ENCODE measurements at regions not wholly inside any gene's neighbourhood (a gene's known extent, or its start where the extent isn't known, plus 50 kb on each side); places are given as distances from the start of the nearest gene placed in this dataset.
"Not testable (repeated sequence)": the region's sequence is repeated elsewhere in the genome, so short reads cannot be mapped to it uniquely, and the experiment has no call there.

DNA sequence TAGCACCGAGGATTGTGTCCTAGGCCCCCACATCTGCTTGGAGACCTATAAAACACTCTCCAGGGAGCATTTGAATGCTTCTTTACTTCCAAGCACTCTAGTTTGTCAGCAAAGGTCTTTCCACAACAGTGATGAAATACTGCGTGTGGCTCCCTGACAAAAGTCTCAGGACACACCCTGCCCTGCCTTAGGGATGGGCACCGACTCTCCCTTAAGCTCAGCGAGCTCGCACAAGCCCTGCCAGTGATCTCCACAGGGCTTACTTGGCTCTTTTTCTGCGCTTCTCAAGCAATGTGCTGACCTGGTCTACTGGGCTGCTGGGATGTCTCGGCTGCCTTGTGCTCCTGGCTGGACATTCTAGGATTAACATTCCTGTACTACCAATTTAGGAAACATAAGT lies 84.3 kb upstream of the MPP7 start:
- DNase-seq (ENCODE audit: low spot score), result no peak
- ATAC-seq (ENCODE audit: low FRiP score), result no peak
- no peak for TF ChIP-seq CTCF (IDR thresholded peaks at IDR 0.05)

DNA sequence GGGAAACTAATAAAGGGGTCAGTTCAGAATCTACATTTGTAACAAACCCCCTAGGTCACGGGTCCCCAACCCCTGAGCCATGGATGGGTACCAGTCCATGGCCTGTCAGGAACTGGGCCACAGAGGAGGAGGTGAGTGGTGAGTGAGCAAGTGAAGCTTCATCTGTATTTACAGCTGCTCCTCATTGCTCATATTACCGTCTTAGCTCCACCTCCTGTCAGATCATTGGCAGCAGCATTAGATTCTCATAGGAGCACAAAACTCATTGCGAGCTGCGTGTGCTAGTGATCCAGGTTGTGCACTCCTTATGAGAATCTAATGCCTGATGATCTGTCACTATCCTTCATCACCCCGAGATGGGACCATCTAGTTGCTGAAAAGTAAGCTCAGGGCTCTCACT lies 88.4 kb upstream of the MPP7 start:
- no peak for TF ChIP-seq CTCF (IDR thresholded peaks at IDR 0.05)
- no peak for ATAC-seq (ENCODE audit: low FRiP score)
- no peak for DNase-seq (ENCODE audit: low spot score)

DNA sequence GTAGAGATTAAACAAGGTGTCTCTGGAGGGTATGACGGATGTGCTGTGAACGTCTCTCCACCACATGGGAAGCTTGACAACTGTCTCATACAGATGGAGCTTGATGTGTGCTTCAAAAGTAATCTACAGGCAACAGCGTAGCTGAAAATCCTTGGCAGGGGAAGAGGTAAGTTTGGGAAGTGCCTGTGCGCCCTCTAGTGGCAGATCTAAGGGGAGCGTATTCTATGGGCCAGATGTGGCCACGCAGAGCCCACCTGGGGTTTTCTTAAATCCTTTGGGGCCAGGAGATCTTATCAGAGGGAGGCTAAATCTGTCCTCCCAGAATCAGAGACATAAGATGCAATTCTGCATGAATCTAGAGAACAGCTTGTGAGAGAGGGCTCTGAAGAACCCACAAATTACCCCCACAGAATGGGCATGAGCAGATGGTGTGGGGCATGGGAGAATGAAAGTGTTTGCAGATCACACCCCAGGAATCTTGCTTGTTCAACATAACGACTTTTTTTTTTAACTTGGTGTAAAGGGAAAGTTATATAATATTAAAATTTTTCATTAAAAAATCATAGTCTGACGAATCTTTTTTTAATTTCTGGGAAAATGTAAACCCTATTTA lies 91.2 kb upstream of the MPP7 start:
- DNase-seq (ENCODE audit: low spot score), result peak; percentile 70
- no peak for TF ChIP-seq CTCF (IDR thresholded peaks at IDR 0.05)
- ATAC-seq (ENCODE audit: low FRiP score), result peak; percentile 71

DNA sequence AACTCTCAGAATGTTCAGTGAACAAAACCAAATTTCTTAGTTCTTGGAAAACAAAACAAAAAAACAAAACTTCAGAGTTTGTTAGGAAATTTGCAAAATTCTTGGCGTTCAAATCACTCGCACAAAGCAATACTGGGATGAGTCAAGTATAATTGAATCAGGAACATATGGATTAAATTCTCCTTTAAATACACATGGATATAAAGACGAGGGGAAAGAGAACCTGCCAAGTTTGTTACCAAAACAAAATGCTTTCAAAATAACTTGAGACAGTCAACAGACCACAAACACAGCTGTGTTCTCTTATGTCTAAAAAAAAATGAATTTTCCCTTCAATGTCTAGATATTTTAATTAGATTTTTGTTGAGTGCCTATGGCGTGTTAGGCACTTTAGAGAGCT lies 93.5 kb upstream of the MPP7 start:
- no peak for ATAC-seq (ENCODE audit: low FRiP score)
- no peak for TF ChIP-seq CTCF (IDR thresholded peaks at IDR 0.05)
- no peak for DNase-seq (ENCODE audit: low spot score)

- TF ChIP-seq CTCF (IDR thresholded peaks at IDR 0.05), result no peak
- DNase-seq (ENCODE audit: low spot score), result no peak
- no peak for ATAC-seq (ENCODE audit: low FRiP score)
Observed at GRCh38 chr10:28397229-28397628, 94.4 kb upstream of the MPP7 start.

GRCh38 chr10:28400176-28400575 lies 97.3 kb upstream of the MPP7 start:
- DNase-seq (ENCODE audit: low spot score), result no peak
- no peak for TF ChIP-seq CTCF (IDR thresholded peaks at IDR 0.05)
- ATAC-seq (ENCODE audit: low FRiP score), result no peak

DNA sequence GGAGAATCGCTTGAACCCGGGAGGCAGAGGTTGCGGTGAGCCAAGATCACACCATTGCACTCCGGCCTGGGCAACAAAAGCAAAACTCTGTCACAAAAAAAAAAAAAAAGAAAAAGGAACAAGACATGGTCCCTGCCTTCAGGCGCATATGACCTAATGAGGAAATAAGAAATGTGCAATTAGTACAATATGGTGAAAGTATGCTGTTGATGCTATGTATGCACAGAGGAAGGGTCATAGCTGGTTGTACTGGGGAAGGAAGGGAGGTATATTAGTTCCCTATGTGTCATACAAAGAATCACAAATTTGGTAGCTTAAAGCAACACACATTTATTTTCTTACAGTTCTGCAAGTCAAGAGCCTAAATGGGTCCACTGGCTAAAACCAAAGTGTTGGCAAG lies 97.8 kb upstream of the MPP7 start:
- no peak for TF ChIP-seq CTCF (IDR thresholded peaks at IDR 0.05)
- ATAC-seq (ENCODE audit: low FRiP score), result no peak
- DNase-seq (ENCODE audit: low spot score), result no peak

DNA sequence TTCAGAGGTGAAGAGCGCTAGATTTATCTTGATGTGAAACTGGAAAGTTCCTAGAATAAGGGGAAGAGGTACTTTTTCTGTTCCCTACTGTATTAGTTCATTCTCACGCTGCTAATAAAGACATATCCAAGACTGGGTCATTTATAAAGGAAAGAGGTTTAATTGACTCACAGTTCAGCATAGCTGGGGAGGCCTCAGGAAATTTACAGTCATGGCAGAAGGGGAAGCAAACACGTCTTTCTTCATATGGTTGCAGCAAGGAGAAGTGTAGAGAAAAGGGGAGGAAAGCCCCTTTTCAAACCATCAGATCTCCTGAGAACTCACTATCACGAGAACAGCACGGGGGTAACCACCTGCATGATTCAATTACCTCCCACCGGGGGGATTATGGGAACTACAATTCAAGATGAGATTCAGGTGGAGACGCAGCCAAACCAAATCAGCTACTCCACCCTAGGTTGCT lies 99.8 kb upstream of the MPP7 start:
- not testable (repeated sequence) for DNase-seq (ENCODE audit: low spot score)

More for the DNA sequence above, 99.8 kb upstream of the MPP7 start:
- ATAC-seq (ENCODE audit: low FRiP score), result not testable (repeated sequence)

All from omental fat pad (tissue), 3 donors.